Activated T-helper 2 cell treated with anti-CD3 and anti-CD28 coated beads, Interferon-gamma antibody, Interleukin-2, Interleukin-4, amounts not matched to agents 10 μg/mL and 5 μg/mL and 100 μg/mL, durations not matched to agents 14 hours and 24 hours and 36 hours (primary cell): ENCODE measurements at regions not wholly inside any gene's neighbourhood (a gene's known extent, or its start where the extent isn't known, plus 50 kb on each side); places are given as distances from the start of the nearest gene placed in this dataset.
"Not testable (repeated sequence)": the region's sequence is repeated elsewhere in the genome, so short reads cannot be mapped to it uniquely, and the experiment has no call there.

ENCODE experiments used
- DNase-seq: peaks from one replicate; pipeline ENCODE4 v3.0.0; 2021; ENCODE audit warnings: low spot score
- H3K27ac Mint-ChIP-seq: one replicate; pipeline ENCODE4 v1.8.0; 2021; ENCODE audit warnings: mixed read lengths
- H3K27me3 Mint-ChIP-seq: one replicate; pipeline ENCODE4 v1.8.0; 2021; ENCODE audit warnings: low read depth, mixed read lengths
- H3K36me3 Mint-ChIP-seq: one replicate; pipeline ENCODE4 v1.8.0; 2021; ENCODE audit warnings: low read depth, mixed read lengths
- H3K4me1 Mint-ChIP-seq: one replicate; pipeline ENCODE4 v1.8.0; 2021; ENCODE audit warnings: low read depth, mixed read lengths
- H3K4me3 Mint-ChIP-seq: one replicate; pipeline ENCODE4 v1.8.0; 2021; ENCODE audit warnings: low read depth, mild to moderate bottlenecking, moderate library complexity, mixed read lengths
- H3K9me3 Mint-ChIP-seq: one replicate; pipeline ENCODE4 v1.8.0; 2021; ENCODE audit warnings: mixed read lengths
- intact Hi-C: fragments of 100-400 bp; cut with micrococcal nuclease; formaldehyde crosslinking; loops from one replicate; pipeline ENCODE4 v1.15.1; 2023

DNA sequence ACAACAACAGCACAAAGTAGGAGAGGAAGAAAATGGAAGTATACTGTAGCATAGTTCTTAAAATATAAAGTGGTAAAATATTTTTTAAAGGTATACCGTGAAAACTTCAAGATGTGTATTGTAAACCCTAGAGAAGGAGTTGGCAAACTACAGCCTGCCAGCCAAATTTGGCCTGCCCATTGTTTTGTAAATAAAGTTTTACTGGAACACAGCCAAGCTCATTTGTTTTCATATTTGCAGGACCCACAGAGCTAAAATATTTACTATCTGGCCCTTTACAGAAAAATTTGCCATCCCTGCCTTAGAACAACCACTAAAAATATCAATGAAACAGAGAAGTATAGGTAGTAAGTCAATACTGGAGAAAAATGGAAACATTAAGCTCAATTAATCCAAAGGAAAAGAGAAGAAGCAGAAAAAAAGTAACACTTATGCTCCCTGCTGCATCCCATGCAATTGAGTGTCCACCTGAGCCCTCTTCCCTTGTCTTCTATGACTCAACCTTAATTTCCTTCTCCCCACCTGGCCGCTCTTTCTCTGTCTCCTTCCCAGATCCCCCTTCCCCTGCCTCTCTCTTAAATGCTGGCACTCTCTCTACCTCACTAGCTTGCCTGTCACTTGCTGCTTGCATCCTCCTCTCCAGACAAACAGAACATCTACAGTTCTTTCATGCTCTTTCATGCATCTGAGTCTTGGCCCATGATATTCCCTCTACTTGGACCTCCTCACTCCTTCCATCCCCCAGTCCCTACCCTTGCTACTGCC is 50.6 kb upstream of the FER start:
- no peaks in the 10 kb centered on the region for H3K9me3 Mint-ChIP-seq
- intact Hi-C loops = no loop called here

DNA sequence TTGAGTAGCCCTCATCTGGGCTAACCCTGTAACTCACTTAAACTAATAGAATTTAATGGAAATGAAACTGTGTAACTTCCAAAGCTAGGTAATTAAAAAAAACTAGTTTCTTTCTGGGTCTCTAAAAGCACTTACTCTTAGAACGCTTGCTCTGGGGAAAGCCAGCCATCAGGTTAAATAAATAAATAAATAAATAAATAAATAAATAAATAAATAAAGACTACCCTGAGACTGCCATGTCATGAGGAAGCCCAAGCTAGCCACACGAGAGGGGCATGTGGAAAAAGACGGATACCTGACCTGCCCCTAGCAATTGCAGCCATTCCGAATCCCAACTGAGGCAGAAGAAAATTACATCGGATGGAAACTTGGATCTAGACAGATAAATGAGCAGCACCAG is 51.3 kb upstream of the FER start:
- Mint-ChIP-seq H3K4me3 (no peak overlapping the region), H3K4me1 (no peaks in the 10 kb centered on the region), H3K36me3 (no peaks in the 10 kb centered on the region), H3K27me3 (peaks cover 8% of the 10 kb centered on the region), H3K9me3 (no peaks in the 10 kb centered on the region), H3K27ac (no peak overlapping the region)
- DNase-seq = no peak
- intact Hi-C loops = no loop called here

More for the DNA sequence above, 50.6 kb upstream of the FER start:
- H3K27ac Mint-ChIP-seq = no peak overlapping the region
- DNase-seq = no peak
- H3K36me3 Mint-ChIP-seq = no peaks in the 10 kb centered on the region
- H3K4me3 Mint-ChIP-seq = no peak overlapping the region
- H3K4me1 Mint-ChIP-seq = no peaks in the 10 kb centered on the region
- peaks cover 8% of the 10 kb centered on the region for H3K27me3 Mint-ChIP-seq

DNA sequence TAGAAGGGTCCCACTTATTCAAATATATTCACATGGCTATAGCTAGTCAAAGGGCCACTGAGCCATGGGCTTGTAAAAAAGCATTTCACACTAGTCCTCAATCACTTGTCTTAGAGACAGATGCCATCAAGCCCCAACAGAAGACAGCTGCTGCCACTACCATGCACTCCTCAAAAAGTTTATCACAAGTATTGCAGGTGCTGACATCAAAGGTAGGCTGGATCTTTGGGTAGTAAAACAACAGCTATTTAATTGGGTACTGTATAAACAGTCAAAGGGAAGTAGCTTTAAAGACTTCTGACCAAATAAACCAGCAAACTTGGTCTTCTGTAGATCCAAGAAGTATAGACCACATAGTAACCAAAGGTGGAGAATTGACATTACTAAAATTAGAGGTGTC is 59.2 kb upstream of the FER start:
- Mint-ChIP-seq H3K36me3 (no peaks in the 10 kb centered on the region), H3K4me1 (no peaks in the 10 kb centered on the region), H3K4me3 (no peak overlapping the region), H3K27me3 (peaks cover 3% of the 10 kb centered on the region), H3K27ac (no peak overlapping the region), H3K9me3 (no peaks in the 10 kb centered on the region)
- intact Hi-C loops = no loop called here
- no peak for DNase-seq

DNA sequence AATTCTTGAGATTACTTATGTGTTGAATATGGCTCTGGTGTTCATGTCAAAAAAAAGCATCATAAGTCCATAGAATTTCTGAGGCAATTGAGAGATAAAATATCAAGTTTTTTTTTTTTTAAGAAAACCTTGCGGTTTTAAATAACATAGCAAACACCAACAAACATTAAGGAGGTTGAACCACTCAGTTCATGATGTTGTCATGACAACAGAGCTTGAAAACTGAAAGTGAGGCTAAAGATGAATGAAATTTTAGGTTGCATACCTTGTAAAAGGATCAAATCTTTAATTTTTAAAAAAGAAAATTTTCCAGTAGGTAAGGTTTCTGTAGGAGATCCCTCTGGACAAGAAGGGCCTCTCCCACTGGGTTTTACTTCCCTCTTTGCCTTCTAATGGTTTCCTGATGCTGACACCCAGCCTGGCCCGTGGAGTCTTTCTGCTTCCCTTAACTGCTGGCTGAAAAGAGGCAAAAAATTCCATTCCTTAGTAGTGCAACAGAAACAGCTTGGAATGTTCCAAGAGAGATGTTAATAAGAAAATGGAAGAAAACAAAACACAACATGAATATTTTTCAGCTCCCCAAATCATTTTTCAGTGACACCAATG is 60.0 kb upstream of the FER start:
- no peak overlapping the region for H3K27ac Mint-ChIP-seq
- intact Hi-C loops = no loop called here
- H3K4me3 Mint-ChIP-seq = no peak overlapping the region

DNA sequence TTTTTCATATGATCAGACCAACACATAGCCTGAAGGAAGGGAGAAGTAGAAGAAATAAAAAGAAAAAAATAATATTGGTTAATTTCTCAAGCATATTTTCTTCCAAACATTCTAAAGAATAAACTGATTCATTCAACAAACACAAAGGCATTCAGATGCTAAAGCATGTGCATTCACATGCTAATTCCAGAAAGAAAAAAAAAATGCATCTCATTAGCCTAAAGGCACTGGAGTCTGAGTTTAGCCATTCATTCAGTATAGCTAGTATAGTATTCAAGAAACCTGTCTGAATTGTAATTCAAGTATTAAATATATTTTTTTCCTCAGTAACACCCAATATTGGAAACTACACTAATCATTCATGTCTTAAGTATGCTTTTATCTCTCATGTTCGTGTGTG is 61.0 kb upstream of the FER start:
- Mint-ChIP-seq H3K27me3 (peaks cover 1% of the 10 kb centered on the region), H3K9me3 (no peaks in the 10 kb centered on the region), H3K4me1 (no peaks in the 10 kb centered on the region), H3K4me3 (no peak overlapping the region), H3K36me3 (no peaks in the 10 kb centered on the region), H3K27ac (no peak overlapping the region)
- intact Hi-C loops = no loop called here
- no peak for DNase-seq

More for the DNA sequence above, 60.0 kb upstream of the FER start:
- Mint-ChIP-seq H3K9me3 (no peaks in the 10 kb centered on the region), H3K27me3 (peaks cover 3% of the 10 kb centered on the region), H3K36me3 (no peaks in the 10 kb centered on the region), H3K4me1 (no peaks in the 10 kb centered on the region)
- DNase-seq = no peak

DNA sequence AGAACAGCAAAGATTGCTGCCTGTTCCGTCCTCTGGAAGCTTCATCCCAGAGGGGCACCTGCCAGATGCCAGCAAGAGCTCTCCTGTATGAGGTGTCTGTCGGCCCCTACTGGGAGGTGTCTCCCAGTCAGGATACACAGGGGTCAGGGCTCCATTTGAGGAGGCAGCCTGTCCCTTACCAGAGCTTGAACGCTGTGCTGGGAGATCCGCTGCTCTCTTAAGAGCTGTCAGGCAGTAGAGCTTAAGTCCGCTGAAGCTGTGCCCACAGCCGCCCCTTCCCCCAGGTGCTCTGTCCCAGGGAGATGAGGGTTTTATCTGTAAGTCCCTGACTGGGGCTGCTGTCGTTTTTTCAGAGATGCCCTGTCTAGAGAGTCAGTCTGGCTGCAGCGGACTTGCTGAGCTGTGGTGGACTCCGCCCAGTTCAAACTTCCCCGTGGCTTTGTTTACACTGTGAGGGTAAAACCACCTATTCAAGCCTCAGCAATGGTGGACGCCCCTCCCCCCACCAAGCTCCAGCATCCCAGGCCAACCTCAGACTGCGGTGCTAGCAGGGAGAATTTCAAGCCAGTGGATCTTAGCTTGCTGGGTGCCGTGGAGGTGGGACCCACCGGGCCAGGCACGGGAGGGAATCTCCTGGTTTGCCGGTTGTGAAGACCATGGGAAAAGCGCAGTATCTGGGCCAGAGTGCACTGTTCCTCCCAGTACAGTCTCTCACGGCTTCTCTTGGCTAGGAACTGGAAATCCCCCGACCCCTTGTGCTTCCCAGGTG is 62.1 kb upstream of the FER start:
- H3K27ac Mint-ChIP-seq, H3K4me1 Mint-ChIP-seq, H3K27me3 Mint-ChIP-seq, H3K4me3 Mint-ChIP-seq, DNase-seq, H3K36me3 Mint-ChIP-seq, H3K9me3 Mint-ChIP-seq, intact Hi-C loops: not testable (repeated sequence)

DNA sequence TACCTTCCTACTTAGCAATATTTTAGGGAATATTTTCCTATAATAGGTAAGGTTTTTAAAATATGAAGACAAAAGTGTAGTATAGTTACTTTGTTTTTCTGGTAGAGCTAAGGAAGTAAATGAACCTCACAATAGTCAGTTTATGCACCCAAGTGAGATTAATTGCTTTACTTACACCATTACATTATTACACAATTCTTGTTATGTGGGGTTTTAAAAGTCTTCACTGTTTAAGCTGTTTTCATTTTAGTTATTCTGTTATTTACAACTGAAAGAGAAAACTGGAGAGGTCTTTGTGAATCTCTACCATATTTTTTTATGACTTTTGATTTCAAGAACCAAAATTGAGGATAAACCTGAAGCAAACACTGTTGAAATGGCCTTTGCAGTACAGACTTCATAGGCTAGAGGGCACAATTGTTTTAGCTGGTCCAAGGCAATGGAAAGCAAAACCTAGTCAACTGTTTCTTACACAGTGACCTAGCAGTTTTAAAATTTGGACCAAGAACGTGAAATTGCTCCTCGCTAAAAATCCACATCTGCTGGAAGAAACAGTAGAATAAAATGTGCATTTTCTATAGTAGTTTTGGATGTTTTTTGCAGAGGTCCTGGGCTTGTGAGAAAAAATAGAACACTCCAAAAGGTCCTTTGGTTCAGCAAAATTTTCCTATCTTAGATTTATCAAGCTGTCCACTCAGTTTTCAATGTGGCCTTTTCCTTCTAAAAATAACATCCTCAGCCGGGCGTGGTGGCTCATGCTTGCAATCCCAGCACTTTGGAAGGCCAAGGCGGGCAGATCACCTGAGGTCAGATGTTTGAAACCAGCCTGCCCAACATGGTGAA is 66.4 kb upstream of the FER start:
- intact Hi-C loops = loop anchor here (2.0 to 5.0 kb wide), 2 partner anchors 66 to 758 kb away; partner anchors contain the start of gene FER
- Mint-ChIP-seq H3K4me1 (no peaks in the 10 kb centered on the region), H3K36me3 (no peaks in the 10 kb centered on the region), H3K27ac (no peak overlapping the region), H3K27me3 (peaks cover 8% of the 10 kb centered on the region), H3K9me3 (no peaks in the 10 kb centered on the region), H3K4me3 (no peak overlapping the region)
- no peak for DNase-seq

DNA sequence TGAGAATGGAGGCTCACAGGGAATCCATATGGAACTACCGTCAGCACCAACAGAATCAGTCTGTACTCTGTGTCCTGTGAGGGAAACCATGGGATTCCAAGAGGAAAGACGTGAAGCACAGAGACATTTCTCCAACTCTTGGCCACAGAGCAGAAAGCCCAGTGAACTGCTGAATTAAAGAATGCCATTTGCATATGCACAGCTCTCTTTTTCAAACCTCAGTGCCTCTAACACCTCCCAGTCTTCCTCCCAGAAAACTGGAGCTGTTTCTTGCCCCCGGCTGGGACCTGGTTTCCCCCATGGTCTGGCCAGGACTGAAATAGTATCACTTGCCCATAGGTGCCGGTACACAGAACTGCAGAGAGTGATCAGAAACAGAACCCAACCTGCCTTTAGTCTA is 69.6 kb upstream of the FER start:
- Mint-ChIP-seq H3K9me3 (no peaks in the 10 kb centered on the region), H3K36me3 (no peaks in the 10 kb centered on the region), H3K27ac (no peak overlapping the region), H3K4me3 (no peak overlapping the region), H3K4me1 (no peaks in the 10 kb centered on the region), H3K27me3 (peaks cover 8% of the 10 kb centered on the region)
- no peak for DNase-seq
- intact Hi-C loops = no loop called here

DNA sequence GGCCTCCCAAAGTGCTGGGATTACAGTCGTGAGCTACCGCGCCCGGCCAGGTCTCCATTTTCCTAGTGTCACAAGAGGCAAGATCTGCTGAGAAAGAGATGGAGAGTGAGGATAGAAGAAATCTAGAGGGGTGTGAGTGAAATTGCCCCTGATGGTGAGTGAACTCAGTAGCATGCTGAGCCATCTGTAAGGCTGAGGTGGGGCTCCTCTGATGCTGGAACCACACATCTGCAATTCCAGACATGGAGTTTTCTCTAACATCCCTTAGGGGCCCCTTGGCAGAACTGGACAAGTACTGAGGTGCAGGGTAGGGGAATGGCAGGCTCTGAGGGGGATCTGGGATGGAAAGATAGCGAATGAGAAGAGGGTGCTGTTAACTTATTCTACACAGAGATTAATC is 72.0 kb upstream of the FER start:
- Mint-ChIP-seq H3K27me3 (peaks cover 8% of the 10 kb centered on the region), H3K36me3 (no peaks in the 10 kb centered on the region), H3K4me1 (no peaks in the 10 kb centered on the region), H3K4me3 (no peak overlapping the region), H3K9me3 (no peaks in the 10 kb centered on the region), H3K27ac (no peak overlapping the region)
- no peak for DNase-seq
- intact Hi-C loops = no loop called here

DNA sequence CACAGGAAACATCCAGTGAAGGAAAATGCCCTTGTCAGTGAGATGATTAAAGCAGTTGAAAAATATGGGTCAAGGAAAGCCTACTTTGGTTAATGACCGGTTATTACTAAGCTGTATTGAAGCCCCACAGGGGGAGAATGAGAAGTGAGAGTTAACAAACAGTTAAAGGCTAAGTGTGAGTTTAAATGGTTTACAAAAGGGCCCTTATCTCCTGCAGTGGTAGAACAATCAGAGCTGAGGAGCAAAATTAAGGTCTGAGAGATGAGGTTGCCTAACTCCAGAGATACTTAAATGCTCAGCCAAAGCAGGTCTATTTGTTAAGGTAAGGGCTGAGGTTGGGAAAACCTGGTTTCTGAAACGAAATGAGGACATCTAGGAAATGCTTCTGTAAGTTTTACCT is 75.1 kb upstream of the FER start:
- Mint-ChIP-seq H3K9me3 (no peaks in the 10 kb centered on the region), H3K27ac (no peak overlapping the region), H3K4me1 (no peaks in the 10 kb centered on the region), H3K4me3 (no peak overlapping the region), H3K36me3 (no peaks in the 10 kb centered on the region), H3K27me3 (peaks cover 7% of the 10 kb centered on the region)
- intact Hi-C loops = no loop called here
- no peak for DNase-seq

DNA sequence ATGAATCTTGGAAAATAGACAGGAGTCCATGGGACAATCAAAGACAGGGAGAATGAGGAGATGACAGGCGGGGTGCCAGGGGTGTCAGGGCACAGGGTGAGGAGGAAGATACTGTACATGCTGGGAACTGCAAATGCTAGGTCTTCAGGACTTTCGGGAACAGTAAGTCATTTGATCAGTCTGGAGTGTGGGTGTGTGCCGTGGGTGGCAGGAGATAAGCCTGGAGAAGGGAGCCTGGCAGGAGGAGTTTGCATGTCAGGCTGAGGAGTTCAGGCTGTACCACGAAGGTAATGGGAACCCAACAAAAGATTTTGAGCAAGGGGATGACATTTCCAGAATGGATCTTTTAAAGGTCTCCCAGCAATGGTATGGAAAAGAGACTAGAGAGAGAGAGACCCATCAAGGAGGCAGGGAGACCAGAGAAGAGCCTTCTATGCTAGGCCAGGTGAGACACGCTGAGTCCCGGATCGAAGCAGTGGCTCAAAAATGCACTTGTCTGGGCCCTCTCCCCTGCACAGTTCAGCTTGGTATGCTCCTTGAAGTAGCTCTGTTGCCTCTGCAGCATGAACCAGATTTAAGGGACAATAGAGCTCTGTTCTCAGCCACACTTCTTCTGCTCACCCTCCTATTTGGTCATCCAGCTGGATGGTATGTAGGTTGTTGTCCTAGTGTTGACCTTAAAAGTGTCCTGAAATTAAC is 77.0 kb upstream of the FER start:
- peaks cover 4% of the 10 kb centered on the region for H3K27me3 Mint-ChIP-seq
- H3K27ac Mint-ChIP-seq = no peak overlapping the region
- H3K4me3 Mint-ChIP-seq = no peak overlapping the region
- H3K4me1 Mint-ChIP-seq = no peaks in the 10 kb centered on the region
- intact Hi-C loops = no loop called here
- DNase-seq = no peak
- H3K36me3 Mint-ChIP-seq = no peaks in the 10 kb centered on the region
- H3K9me3 Mint-ChIP-seq = no peaks in the 10 kb centered on the region

DNA sequence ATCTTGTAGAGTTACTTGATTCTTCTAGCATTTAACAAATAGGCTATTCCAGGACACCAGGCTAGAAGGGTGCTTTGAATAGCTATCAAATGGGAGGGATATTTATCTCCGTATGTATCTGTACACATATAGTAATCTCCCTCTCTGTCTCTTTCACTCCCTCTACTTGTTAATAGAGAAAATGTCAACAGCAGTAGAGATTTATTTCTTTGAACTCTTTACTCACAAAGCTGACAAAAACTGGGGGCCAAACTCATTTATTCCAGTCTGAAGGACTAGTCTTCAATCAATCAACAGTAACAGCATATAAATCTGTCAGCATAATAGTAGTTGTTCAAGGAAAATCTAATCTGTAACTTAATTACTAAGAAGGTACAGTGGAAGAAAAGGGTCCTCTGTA is 78.2 kb upstream of the FER start:
- Mint-ChIP-seq H3K27me3 (peaks cover 4% of the 10 kb centered on the region), H3K27ac (no peak overlapping the region), H3K9me3 (no peaks in the 10 kb centered on the region), H3K4me3 (no peak overlapping the region), H3K4me1 (no peaks in the 10 kb centered on the region), H3K36me3 (no peaks in the 10 kb centered on the region)
- intact Hi-C loops = no loop called here
- DNase-seq = no peak
